CD4-positive, alpha-beta T cell treated with Interleukin-6 for 4 hours (primary cell): ENCODE measurements at regions not wholly inside any gene's neighbourhood (a gene's known extent, or its start where the extent isn't known, plus 50 kb on each side); places are given as distances from the start of the nearest gene placed in this dataset.
"Not testable (repeated sequence)": the region's sequence is repeated elsewhere in the genome, so short reads cannot be mapped to it uniquely, and the experiment has no call there.

Experiments used
- DNase-seq: peaks from one replicate; pipeline ENCODE4 v3.0.0-alpha.2; 2020; ENCODE audit warnings: mixed read lengths

DNA sequence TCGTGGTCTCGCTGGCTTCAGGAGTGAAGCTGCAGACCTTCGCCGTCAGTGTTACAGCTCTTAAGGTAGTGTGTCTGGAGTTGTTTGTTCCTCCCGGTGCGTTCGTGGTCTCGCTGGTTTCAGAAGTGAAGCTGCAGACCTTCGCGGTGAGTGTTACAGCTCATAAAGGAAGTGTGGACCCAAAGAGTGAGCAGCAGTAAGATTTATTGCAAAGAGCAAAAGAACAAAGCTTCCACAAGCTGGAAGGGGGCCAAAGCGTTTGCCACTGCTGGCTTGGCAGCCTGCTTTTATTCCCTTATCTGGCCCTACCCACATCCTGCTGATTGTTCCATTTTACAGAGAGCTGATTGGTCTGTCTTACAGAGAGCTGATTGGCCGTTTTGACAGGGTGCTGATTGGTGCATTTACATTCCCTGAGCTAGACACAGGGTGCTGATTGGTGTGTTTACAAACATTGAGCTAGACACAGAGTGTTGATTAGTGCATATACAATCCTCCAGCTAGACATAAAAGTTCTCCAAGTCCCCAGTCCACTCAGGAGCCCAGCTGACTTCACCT, 1256.0 kb downstream of the STIM2 start:
- DNase-seq, result not testable (repeated sequence)

DNA sequence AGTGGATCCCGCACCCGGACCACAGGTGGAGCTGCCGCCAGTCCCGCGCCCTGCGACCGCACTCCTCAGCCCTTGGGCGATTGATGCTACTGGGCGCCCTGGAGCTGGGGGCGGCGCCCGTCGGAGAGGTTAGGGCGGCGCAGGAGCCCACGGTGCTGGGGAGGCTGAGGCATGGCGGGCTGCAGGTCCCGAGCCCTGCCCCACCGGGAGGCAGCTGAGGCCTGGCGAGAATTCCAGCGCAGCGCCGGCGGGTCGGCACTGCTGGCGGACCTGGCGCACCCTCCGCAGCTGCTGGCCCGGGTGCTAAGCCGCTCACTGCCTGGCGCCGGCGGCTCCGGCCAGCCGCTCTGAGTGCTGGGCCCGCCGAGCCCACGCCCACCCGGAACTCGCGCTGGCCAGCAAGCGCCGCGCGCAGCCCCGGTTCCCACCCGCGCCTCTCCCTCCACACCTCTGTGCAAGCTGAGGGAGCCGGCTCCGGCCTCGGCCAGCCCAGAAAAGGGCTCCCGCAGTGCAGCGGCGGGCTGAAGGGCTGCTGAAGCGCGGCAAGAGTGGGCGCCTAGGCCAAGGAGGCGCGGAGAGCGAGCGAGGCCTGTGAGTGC, 1256.5 kb downstream of the STIM2 start:
- no peak for DNase-seq

DNA sequence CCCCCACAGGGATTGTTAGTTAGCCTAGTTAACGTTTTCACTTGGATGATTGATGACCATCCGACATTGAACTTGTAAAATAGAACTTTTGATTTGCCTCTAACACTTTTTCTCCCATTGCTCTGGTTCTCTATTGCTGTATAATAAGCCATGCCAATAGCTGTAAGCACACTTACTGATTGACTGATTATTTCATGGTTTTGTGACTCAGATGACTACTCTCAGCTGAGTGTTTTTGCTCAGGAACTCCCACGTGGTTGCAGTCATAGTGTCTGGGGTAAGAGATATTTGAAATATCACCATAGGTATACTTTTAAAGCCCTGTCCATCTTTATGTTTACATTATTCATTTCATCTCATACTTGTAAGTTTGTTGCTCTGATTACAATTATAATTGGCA, 1285.5 kb downstream of the STIM2 start:
- DNase-seq, result no peak

DNA sequence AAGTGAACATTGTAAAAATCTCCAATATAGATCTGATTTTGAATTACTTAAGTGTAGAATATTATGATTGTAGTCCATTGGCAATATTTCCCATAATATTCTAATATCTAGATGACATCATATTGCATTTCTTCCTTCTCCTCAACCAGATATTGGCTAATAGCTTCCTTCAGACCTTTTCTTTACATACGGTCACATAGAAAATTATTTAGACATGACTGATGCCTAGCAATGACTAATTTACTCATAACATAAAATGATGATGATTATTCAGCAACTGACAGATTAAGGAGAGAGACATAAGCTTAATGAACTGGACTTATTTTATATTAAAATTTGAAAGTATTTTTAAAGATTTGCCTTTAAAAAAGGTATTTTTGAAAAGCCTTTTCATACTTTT, 1287.6 kb downstream of the STIM2 start:
- DNase-seq, result no peak

DNA sequence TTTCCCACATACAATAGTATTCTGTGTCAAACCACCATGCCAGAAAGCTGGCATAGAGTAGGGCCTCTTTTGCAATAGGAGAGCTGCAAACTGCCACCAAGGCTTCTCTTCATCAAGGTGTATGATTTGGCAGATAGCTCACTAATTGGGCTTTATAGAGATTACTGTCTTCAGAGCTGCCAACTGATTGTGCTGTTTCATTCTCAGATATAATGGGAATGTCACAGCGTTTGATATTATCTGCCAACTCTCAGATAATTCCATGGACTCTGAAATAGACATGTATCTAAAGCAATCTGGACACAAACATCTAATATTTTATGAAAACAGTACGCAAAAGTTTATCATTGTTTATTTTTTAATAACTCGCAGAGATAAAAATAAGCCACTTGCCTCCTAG, 1289.1 kb downstream of the STIM2 start:
- DNase-seq, result no peak

DNA sequence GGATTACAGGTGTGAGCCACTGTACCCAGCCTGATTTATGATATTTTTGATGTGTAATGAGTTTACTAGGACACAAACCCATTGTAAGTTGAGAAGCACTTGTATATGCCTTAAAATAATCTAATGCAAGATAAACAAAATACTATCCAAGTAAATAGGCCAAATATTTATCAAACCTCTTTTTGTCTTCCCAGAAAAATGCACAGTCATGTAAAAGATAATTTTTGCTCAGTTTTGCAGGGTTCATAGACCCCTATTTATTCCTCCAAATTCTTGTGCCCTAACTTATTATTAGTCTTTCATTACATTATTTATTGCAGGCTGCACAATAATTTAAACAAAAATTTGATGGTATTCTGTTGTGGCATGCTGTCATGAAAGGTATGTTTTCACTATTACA, 1290.7 kb downstream of the STIM2 start:
- no peak for DNase-seq

DNA sequence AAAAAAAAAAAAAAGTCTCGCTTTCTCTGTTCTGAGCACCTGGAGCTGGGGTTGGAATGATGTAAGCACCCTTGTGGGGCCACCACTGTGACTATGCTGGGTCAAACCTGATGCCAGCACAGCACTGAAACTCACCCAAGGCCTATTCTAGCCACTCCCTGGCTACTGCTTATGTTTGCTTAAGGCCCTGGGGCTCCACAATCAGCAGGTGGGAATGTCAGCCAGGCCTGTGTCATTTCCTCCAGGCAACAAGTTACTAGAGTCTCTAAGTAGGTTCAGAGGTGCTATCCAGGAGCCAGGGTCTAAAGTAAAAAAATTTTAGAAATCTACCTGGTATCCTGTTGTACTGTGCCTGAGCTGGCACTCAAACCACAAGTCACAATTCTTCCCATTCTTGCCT, 1306.8 kb downstream of the STIM2 start:
- no peak for DNase-seq

DNA sequence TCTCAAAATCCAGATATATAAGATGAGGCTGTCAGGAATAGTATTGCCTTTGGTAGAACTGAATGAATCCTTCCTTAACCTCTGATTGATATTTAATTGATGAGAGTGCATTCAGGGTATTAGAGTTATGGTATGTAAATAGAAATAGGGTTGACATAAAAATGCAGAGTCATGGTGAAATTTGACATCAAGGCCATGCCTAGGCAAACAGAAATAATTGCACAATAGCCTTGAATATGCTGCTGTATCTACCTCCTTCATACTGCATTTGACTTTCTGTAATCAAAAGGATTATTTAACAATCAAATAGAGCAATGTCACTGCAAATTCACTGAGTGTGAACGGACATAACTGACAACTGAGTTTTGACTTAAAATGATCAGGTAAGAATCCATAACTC, 1316.3 kb downstream of the STIM2 start:
- no peak for DNase-seq

DNA sequence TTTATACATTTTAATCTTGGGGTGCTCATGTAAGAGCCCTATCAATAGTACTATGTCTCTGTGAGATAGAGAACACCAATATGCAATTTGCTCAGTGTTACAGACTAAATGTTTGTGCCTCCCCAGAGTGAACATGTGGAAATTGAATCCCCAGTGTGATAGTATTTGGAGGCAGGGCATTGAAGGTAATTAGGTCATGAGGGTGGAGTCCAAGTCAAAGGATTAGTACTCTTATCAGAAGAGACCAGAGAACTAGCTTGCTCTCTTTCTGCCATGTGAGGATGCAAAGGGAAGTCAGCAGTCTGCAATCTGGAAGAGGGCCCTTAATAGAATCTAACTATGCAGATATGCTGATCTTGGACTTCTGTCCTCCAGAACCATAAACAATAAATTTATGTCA, 1317.0 kb downstream of the STIM2 start:
- DNase-seq, result no peak

DNA sequence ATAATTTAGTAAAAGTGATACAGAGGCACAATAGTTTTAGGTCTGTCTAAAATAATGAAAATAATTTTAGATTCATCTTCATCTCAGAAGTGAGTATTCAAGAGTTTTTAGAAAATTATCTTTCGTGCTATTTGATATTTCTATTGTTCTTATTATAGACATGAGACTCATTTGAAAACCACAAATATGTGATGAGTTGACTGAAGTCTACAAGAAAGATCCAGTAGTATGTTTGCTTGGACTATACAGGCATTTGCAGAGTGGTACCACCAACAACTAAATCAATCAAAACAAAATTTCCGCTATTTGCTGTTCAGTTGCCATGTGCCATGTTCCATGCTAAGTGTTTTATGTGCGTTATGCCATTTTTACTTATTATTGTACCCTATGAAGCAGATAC, 1318.5 kb downstream of the STIM2 start:
- DNase-seq, result no peak

DNA sequence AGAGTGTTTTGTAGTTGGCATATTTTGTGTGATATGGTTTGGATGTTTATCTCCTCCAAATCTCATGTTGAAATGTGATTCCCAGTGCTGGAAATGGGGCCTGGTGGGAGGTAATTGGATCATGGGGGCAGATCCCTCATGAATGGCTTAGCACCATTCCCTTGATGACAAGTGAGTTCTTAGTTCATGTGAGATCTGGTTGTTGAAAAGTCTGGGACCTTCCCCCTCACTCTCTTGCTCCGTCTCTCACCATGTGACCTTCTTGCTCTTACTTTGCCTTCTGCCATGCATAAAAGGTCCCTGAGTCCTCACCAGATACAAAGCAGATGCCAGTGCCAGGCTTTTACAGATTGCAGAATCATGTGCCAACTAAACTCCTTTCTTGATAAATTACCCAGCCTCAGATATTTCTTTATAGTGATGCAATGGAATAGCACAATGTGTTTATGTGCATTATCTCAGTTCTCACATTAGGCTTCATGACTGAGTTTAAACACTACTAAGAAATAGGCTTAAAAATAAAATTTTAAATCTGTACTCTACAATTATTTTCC, 1348.8 kb downstream of the STIM2 start:
- DNase-seq, result no peak

DNA sequence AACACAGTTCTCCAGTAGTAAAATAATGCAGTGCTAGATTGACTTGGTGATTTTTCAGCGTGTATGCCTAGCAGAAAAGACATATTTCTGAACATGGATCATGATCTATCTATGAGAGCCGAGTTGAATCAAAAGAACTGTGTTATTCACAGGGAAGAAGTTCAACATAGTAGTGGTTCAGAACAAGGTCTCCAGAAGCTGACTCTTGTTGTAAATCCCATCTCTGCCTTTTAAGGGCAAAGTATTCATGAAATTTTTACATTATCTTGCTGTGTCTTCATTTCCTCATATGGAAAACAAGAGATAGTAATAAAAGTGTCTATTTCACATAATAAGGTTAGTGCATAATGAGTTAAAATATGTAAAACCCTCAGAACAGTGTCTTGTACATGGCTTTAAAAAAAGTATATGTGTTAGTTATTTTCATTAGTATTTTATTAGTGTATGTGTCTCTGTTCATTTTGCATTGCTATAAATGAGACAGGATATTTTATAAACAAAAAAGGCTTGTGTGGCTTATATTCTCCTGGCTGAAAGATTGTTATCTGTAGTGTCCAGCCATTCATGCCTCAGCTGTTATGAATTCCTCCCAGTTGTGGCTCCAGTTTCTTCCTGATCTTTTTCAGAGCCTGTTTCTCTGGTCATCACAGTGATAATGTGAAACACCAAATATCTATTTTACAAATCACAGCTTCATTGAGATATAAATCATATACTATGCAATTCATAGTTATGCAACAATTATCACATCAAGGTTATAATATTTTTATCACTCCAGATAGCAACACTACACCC, 1351.2 kb downstream of the STIM2 start:
- DNase-seq, result no peak

DNA sequence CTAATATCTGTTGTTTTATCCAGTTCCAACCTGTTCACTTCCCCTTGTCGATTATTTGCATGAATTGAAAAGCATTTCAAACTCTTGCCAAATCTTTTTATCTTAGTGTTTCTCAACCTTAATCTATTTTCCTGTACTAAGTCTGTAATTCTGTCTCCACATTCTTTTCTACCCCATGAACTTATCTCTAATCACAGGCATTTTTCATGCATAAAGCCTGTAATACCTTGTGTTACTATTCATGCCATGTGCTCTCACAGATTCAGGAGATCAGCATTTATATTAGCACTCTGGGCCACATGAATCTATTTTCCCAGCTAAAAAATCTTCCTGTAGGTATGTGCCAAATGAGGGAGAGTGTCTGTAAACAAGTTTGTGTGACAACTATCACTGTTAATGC, 1360.9 kb downstream of the STIM2 start:
- DNase-seq, result no peak

DNA sequence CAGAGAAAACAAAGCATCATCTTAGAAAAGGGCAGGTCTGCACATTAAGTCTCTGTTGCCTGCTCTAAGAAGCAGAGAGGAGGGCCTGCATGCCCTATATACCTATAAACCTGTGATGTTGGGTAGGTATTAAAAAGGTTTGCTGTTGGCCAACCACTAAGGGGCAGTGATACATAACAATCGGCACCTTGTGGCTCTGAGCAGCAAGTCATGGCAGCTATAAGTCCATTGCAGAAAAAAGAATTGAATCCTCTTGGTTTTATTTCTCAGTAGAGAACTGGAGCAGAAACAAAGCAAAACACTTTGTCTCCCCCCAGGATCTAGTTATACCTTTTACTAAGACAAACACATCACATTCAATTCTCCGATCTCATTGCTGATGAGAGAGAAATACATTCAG, 1364.4 kb downstream of the STIM2 start:
- DNase-seq, result no peak

DNA sequence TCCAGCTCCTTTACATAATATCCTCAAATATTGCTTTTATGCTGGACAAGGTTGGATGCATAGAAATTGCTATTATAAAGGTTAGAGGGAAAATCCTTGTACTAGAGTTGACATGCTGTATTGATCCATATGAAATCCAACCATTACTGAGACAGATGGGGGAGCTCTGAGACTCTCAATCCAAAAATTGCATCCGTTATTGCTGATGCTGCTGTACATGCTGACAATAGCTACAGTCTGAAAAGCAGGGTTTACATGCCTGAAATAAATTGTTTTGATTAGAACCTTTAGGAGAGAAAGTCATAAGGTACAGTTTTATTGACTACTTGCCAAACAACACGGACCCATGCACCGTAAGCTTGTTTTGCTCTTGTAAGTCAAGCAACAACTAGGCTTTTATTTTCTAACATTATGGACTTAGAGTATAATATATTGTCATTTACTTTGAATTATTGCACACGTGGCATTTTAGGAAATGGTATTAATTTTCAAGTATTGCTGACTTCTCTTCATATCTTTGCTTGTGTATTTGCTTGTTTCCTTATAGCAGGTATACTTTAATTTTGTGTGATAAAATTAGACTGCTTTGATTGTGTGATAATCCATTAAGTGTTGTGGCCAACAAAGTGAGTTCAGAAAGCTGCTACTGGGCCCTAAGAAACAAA, 1365.2 kb downstream of the STIM2 start:
- DNase-seq, result no peak

DNA sequence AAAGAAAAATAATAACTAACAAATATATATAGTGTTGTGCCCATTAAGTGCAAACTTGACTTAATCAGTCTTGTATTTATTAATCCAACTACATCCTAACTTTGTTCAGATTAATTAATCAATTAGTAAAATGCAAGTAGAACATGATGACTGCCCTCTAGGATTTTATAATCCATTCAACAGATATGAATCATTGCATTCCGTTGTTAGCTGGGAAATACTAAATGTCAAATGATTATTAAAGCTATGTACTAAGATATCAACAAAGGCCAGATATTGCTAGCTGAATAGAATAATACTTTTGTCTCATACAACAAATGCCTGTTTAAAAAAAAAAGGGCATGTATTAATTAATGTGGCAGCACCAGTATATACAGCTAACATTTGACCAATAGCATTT, 1366.3 kb downstream of the STIM2 start:
- no peak for DNase-seq

DNA sequence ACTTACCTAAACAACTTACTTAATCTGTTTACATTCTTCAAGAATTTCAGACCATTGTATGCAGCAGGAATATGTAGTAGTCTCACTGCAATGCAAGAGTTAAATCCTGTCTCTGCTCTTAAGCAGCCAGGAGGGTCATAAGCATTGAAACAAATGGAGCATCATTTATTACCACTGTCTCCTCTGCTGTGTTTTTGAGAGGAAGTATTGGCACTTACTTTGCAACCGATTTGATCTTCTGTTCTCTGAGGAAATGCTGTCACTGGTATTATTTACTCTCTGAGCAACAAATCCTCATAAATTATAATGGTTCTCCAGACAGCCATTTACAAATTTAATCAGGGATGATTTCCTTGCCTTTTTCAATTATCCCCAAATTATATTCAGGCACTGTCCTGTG, 1367.1 kb downstream of the STIM2 start:
- DNase-seq, result no peak

DNA sequence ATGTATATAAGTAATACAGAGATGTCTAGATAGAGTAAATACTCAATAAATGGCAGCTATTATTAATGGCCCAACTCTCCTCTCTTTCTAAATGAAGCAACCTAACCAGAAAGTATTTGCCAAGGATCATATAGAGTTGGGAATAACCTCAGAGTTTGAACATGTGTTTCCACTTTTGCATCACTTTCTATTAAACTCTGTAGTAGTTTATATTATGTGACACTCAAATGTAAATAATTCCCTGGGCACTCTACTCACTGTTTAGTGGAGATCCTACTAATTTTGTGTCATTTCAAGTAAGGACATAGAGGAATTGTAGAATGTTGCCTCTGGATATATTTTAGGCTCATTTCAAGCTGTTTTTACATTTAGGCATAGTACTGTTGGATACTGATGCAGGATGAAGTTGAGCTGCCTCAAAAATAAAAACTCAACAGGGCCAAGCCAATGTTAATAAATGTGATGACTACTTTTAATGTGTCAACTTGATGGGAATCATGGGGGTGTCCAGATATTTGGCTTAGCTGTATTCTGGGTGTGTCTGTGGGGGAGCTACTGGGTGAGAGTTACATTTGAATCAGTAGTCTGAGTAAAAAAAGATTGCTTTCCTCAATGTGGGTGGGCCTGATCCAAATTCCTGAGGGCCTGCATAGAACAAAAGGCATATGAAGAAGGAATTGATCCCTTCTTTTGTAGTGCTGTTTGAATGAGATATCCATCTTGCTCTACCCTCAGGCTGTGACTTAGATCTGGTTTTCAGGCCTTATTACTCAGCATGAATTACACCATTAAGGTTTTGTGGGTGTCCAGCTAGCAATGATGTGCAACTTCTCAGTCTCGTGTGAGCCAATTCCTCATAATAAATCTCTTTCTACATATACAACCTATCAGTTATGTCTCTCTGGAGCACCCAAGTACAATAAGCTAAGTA, 1368.2 kb downstream of the STIM2 start:
- no peak for DNase-seq

DNA sequence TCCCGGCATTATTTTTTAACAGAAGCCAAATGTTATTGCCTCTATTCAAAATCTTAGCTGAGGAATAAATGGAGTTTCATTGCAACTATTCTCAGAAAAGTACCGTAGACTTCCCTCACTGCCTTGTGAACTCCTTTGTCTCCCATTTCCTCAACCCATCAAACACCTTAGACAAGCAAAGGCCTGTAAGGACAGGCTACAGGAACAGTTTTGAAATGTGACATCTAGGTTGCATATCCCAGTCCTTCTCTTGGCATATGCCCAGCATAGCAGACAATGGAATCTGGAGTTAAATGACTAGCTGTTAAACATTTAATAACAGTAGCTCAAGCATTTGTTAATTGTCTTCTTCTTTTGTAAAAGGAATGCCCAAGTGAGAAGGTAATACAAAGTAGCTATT, 1371.7 kb downstream of the STIM2 start:
- no peak for DNase-seq

DNA sequence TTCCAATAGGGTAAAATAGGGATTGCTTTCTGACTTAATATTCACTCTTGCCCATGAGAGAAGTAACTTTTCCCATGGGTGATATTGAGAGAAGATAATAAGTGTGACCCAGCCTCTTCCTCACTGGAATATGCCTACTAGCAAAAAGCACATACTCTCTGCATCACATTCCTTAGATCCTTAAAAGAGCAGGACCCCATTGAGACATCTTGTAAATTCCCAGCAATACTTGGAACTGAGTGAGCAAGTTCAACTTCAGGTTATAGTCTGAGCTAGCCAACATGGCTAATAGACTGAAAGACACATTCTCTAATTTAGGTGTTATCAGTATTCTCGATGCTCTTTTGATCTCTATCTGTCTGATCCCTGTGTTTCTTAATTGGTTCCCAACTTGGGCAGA, 1372.3 kb downstream of the STIM2 start:
- DNase-seq, result no peak

DNA sequence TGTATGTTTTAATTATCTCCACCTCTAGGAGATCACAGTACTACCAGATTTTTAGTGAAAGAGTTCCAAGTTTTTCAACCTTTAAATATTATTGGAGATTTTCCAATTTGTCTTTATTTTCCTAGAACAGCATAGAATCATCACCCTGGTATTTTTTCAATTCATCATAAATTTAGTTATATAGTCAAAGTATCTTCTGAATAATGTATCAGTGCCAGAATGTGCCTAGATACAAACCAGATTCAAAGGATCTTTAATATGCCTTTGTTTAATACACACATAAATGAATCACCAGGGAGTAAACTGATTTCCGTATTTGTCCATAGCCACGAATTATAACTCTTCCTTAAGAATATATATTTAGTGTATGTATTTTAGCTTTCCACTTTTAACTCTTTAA, 1373.1 kb downstream of the STIM2 start:
- DNase-seq, result no peak

DNA sequence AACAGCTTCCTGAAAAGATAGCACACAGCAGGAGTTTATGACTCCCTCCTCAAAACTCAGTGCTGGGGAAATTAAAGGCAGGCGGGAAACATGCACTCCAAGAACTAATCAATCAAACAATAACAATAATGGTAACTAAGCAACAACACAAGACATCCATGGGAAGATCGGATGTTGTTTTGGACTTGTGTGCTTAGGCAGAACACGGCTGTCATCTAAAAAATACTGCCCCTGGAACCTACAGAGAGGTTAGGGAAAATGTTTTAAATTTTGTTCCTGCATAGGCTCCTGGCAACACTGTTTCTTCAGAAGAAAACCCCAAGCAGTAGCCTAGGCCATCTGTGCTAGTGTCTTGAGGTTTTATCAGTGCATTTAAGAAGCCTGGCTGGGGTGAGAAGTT, 1378.2 kb downstream of the STIM2 start:
- DNase-seq, result no peak

DNA sequence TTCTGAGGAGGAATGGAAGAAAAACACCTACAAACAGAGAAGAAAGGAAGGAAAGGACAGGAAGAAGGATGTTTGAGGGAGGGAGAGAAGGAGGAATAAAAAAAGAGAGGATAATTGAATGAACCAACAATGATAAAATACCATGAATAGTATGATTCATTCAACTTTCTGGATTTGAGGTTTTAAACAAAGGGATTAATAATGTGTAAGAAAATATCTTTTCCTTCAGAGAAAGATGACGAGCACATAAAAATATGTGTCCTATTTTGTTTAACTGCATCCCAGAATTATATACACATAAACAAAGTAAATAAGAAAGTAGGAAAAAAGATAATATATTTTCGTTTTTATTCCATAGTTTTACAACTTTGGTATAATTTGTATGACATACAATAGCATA, 1380.4 kb downstream of the STIM2 start:
- DNase-seq, result no peak
